AG08395 (cell line): ENCODE measurements at regions not wholly inside any gene's neighbourhood (a gene's known extent, or its start where the extent isn't known, plus 50 kb on each side); places are given as distances from the start of the nearest gene placed in this dataset.
A peak's percentile ranks its signal among the peaks of the same experiment; 100 is the strongest.

ENCODE experiments used
- DNase-seq: peaks from one replicate; pipeline ENCODE4 v3.0.0; 2012; ENCODE audit warnings: mixed read lengths, low spot score

DNA sequence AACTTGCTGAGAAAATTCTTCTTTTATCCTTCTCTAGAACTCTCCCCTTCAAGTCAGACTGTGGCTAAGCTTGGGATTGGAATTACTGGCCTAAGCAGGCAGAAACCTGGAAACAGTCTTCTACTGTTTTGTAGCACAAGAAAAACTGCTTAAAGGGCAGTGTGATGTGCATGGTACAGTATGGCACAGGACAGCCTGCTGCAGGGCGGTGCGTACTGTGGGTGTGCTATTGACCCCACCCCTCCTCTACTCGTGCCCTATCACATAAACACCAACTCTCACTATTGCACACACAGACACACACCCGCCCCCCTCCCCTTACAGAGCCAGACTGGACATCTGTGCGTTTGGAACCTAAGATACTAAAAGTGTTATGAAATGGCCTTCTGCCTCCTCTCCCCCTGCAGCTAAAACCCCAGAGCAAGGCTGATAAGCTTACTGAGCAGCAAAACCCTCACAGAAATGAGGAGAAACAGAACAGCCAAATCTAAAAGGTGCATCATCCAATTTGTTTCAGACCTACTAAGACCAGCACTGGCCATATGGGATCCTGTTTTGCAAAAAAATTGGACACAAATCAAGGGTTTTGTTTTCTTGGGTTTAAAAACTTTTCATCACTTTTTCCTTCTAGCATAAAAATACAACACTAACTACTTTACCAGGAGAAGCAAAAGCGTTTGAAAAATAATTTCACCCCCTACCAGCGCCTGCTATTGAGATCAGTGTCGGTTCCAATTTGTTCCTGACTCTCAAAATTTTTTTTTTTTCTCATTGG lies 355.8 kb upstream of the LYPLAL1 start:
- no peak for DNase-seq

DNA sequence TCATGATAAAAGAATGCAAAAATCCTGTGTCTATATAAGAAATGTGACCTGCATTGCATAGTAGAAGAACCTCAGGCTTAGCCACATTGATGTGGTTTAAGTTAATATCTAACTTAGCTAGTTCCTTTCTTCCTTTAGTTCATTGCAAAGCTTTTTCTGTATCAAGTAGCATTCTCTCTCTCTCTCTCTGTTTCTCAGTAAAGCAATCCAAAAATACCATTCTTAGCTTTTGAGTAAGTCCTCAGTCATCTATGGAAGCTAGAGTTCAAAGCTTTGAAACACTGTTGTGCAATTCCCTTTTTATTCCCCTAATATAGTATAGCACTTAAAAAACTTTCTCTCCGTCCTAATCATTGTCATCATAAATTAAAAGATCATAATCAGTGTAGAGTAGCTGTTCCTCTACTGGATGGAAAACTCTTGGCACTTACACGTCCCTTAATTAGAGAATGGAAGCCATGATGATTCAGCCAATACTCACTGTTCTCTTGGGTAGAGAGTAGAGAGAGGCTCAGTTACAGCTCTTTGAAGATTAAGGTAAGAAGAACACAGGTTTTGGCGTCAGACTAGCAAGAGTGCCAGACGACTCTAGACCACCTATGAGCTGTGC lies 350.3 kb upstream of the LYPLAL1 start:
- peak; percentile 69 for DNase-seq

DNA sequence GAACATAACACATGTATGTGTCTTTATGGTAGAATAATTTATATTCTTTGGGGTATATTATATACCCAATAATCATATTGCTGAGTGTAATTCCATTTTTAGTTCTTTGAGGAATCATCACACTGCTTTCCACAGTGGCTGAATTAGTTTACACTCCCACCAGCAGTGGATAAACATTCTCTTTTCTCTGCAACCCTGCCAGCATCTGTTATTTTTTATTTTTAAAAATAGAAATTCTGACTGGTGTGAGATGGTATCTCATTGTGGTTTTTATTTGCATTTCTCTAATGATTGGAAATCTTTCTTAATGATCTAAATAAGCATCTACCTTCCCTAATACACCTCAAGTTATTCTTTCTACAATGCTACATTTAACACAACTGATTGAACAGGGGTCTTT lies 346.2 kb upstream of the LYPLAL1 start:
- no peak for DNase-seq

DNA sequence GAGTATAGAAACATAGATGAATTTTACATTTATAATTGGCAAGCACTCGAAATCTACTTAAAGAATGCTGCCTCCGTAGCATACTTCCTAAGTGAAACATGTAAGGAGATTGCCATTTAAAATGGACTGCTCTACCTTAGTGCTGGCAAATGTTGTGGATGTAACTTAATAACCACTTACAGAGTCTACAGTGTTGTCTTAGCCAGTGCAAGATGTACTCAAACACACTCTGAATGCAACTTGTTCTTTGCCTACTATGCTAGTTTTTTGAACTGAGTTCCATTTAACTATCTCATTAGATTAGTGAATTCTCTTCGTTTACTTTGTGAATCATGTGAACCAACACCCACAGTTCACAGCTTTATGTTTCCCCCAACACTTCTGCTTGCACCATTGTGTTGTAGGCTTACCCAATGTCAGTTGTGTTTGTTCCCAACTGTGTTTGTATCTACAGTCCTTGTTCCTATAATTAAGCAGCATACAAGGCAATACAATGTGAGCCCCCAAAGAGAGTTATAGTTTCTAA lies 345.5 kb upstream of the LYPLAL1 start:
- DNase-seq: no peak

DNA sequence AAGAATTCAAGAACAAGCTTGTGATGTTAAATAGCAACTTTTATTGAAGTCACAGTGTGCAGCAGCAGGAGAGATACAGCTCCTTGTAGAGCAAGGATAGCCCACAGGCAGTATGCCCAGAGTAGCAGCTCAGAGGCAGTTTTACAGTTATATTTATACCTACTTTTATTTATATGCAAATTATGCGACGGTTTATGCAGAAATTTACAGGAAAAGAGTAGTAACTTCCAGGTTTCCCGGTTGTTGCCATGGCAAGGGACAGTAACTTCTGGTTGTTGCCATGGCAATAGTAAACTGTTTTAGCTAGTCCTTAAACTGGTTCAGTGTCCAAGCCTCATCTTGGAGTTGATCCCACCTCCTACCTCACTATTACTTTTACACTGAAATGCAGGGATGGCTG lies 344.6 kb upstream of the LYPLAL1 start:
- no peak for DNase-seq

DNA sequence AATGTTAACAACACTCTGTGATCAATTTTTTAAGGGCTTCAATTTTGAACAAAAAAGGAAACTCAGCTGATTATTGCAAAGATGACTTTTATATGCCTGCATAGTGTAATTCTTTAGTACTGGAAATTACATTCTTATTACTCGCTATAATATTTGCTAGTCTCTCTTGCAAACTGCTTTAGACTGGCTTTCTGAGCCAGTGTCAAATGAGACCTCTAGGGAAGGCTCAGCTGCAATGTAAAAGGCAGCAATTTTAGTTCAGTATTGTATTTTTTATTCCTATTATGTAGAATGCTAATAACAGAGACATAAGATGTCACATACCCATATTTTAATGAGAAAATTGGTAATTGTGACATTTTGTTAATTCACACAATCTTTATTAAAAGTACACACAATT lies 338.1 kb upstream of the LYPLAL1 start:
- no peak for DNase-seq

DNA sequence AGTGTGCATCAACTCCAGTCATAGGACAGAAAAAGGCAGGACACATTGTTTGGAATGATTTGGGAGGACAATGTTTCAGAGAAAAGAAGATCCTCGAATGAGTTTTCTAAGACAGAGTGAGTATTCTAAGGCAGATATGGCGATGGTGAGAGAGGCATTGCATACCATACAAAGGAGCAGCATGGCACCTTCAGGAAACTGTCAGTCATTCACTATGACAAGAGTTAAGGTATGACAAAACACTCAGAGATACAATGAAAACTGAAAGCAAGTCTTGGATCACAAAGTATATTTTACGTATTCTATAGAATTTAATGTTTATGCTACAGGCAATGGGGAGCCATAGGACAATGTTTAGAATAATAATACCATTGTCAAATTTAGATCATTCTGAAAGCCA lies 337.4 kb upstream of the LYPLAL1 start:
- no peak for DNase-seq

DNA sequence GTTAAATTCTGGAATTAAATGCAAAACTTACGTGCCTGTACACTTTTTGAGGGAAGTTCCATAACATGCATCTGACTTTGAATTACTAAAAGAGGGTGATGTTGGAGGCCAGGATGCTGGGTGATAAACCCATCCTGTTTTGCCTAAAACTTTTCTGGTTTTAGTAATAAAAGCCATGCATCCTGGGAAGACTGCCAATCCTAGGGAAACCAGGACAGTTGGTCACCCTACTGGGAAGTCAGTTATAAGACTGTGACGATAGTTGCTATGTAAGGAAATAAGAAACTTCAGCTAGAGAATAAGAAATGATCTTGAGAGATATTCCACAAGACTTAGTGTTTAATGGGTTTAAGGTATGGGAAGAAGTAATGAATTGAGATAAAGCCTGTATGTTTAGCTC lies 336.6 kb upstream of the LYPLAL1 start:
- DNase-seq: peak; percentile 39

DNA sequence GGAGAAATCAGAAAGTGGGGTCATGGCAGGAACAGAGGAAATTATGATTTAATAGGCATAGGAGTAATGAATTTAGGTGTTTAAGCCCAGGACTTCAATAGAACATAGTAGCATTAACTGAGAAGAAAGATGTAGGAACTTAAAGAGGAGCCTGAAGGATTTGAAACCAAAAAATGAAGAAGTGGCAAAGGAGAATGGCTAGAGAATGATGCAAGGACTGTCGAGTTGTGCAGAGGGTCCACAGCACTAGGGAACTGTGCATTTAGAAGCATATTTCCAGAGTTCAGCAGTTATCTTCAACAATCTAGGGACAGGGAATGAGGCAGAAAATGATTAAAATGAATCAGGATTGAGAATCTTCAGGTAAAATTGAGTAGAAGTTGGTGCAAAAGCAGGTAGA lies 328.1 kb upstream of the LYPLAL1 start:
- DNase-seq: no peak

DNA sequence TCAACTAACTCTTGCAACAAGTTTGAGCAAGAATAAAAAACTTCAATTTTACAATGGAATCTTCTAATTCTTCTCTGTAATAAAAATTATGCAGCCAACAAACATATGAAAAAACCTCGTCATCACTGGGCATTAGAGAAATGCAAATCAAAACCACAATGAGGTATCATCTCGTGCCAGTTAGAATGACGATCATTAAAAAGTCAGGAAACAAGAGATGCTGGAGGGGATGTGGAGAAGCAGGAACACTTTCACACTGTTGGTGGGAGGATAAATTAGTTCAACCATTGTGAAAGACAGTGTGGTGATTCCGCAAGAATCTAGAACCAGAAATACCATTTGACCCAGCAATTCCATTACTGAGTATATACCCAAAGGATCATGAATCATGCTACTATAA lies 327.5 kb upstream of the LYPLAL1 start:
- no peak for DNase-seq

DNA sequence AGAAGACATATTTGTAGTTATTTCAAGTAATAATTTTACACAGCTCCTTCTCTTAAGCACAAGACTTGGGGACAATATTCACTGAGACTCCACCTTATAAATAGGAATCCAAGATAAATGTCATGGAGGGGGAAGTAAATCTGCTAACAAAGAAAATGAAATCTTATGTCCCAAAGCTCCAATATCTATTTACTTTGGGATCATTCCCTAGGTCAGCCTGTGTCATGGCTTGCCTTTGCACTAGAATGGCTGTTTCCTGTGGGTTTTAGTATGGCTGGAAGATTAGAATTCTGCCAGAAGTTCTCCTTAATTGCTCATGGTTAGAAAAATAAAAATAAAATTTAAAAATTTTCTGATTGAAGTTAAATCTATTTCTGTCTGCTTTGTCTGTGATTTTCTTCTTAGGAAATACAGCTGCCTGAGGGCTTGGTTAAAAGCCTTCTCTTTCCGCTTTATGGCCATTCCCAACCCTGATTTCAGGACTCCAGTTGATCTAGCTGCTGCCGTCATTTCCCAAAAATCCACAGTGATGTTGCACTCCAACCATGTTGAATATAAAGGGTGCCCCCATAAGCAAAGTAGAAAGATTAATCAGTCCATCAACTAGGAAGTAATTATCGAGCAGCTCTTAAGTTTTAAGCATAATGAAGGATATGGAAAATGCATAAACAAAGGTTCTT lies 326.4 kb upstream of the LYPLAL1 start:
- no peak for DNase-seq

DNA sequence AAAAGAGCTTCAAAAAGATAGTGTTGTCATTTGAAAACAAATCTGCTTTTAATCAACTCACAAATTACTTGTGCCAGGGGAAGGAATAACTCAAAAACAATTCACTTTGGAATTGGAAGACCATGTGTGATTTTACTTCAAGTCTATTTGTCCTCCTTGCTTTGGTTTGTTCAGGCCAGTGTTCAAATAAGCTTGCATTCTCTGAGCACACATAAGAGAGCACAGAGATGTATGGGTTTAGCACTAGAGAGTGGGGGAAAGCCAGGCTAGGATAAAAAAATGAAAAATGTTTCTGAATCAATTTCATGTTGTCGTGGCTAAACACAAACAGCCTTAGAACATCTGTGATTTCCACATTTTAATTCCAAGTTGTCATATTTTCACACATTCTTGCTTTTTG lies 325.7 kb upstream of the LYPLAL1 start:
- no peak for DNase-seq

DNA sequence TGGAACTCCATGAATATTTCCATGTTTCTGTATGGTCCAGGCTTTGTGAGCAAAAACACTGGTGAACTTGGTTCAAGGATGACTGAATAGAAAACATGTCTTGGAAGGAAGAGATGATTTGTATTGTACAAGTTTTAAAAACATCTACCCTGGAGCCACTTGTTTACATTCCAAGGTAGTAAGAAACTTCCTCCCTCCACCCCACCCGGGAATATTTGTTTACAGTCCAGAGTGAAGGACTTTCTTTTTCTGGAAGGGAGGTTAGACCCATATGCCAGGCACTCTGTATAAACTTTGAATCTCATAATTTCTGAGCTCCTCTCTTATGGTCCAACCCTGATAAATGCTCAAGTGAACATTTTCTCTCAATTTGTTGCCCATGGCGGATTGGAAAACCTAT lies 323.3 kb upstream of the LYPLAL1 start:
- peak; percentile 44 for DNase-seq

DNA sequence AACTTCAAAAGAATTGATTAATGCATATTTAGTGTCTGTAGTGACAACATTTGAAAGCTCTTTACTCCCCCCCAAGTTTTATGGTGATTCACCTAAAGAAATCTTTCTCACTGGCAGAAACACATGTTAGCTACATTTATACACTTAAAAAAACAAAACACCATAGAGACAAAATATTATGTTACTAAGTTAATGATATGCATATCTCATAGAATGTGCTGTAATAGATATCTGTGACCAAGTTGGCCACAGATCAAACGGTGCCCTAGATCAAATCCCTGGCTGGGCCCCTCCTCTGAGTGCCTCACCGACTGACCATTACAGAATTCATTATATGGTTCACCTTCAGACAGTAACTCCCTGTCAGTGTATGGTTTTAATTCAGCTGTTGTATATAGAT lies 322.1 kb upstream of the LYPLAL1 start:
- DNase-seq: no peak

DNA sequence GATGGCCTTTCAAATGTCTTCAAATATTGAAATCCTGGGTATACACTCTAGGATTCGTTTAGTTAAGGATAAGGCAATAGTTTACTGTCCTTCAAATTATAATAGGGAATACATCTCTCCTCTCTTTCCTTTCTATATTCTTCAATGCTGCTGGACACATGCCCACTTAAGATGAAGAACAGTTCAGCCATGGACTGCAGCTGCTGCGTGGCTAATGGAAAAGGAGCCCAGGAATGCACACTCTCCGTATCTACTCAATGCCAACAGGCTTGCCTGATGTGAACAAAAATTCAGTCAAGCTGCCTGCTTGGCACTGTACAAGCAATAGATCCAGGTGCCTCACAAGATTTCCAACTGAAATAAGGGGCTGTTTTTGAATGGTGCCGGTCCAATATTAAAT lies 321.2 kb upstream of the LYPLAL1 start:
- DNase-seq: no peak

DNA sequence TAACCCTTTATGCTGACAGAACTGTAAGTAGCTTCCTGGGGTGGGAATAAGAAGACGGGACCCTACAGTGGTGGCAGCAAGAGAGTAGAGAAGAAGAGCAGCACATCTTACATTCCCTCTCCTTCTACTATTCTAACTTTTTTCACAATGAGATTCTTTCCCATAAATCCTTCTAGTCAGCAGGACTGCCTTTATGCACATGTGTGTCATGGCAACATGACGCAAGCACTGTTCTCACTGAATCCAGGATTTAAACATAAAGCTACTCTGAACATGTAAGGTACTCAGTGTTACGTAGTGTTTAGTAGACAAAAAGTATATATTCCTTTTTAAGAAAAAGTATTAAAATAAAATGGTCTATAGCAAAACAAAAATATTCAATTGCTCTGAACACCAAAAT lies 309.7 kb upstream of the LYPLAL1 start:
- no peak for DNase-seq

DNA sequence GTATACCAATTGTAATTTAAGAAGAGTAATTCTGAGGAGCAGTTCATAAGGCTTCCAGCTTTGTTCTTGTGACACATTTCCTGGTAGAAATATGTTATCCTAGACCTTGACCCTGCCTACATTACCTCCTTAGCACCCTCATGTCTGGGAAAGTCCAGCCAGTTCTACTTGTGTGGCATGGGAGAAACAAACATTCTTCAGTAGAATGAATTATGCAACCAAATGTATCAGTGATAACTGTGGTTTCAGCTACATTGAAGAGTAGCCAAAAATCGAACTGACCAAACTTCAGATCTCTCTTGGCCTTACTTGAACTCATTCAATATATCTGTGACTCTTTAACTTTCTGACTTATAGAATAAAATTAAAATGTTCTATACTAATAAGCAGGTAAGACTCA lies 308.1 kb upstream of the LYPLAL1 start:
- DNase-seq: no peak

DNA sequence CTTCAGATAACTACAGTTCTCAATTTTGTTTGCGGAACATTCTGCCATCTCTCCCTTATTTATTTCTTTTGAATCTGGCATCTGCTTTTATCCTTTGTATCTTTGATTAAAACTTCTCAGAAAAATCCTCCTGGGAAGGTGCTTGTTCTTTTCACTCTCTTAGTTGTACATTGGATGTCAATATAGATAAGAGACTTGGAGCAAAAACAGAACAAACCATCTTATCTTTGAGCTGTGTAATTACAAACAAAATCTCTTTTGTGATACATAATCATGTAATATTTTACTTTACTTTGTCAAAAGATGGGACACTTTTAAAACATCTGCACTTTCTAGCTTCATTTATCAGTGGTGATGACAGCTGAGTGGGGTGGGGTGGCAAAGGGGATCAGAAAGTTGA lies 307.2 kb upstream of the LYPLAL1 start:
- no peak for DNase-seq

DNA sequence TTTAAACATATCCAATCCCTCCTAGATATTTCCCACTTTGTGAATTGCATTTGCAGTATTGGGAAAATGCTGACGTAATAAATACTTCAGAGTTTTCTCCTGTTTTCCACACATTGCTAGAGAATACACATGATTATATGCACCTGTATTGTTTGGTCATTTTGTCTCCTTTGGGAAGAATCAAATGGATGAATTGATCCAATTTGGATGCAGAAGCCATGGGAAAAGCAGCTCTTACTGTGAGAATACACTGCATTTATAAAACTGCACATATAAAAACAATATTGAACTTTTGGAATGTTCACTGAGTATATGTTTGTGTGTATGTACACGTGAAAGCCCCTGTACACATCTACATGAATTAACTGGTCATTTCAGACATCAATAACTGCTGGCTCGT lies 306.6 kb upstream of the LYPLAL1 start:
- DNase-seq: no peak

DNA sequence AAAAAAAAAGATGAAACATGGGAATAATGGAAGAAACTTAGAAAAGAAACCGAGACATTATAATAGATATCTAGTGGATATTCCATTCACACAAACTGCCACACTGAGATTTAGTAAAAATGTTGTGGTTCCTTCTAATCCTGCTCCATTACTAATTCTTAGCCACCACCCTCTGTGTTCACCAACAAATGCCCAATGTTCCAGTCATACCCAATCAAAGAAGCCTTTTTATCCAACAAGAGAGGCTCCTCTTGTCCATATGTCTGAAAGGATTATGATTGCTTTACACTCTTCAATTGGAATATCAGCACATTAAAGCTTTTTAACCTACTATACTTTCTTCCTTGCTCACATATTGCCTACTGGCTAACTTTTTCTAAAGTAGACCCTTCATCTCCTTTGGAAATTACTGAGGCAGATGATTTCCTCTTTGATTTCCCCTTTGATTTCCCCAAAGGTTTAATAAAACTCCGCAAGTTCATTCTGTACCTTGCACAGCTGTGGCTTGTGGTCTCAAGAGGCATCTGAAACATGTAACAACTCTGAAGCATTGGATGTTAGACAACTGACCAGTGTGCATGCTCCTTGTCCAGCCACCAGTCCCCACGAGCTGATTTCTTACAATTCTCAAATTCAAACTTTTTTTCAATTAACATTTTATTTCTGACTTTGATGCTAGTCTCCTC lies 305.6 kb upstream of the LYPLAL1 start:
- no peak for DNase-seq

DNA sequence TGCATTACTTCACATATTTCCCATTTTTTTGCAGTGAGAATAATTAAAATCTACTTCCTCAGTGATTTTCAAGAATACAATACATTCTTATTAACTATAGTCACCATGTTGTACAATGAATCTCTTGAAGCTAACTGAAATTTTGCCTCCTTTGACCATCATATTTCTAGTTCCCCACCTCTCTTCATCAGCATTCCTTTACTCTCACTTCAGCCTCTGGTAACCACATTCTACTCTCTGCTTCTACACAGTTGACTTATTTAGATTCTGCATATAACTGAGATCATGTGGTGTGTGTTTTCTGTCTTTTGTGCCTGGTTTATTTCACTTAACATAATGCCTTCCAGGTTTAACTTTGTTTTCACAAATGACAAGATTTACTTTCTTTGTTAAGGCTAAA lies 304.4 kb upstream of the LYPLAL1 start:
- no peak for DNase-seq

DNA sequence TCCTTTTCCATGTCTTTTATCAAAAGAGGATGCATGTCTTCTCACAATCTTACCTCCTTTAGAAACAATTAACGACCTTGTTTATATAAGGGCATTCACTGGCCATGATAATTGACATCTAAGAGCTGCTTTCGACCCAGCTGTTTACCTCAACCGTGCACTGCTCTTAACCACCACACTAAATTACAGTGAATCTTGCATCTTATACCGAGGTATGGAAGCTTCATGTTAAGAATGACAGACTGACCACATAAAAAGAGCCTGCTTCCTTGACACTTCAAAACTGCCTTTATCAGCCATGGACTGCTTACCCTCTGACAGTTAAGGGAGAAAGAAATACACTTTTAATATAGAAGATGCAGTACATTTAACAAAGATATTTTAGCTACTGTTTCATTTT lies 301.7 kb upstream of the LYPLAL1 start:
- no peak for DNase-seq

DNA sequence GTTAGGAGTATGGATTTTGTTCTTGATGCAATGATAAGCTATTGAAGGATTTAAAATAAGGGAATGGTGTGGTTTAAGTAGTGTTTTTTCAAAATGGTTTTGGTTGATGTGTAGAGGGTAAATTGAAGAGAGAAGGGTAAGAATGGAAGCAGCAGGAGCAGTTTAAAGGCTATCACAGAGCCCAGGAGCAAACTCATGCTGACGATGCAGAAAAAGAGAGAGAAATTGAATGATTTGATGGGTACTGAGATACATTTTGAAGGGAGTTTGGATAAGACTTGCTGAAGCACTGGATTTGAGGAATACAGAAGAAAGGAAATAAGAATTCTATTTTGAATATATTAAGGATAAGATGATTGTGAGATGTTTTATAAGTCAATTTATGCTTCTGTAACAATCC lies 300.8 kb upstream of the LYPLAL1 start:
- DNase-seq: no peak
